Hematopoietic multipotent progenitor cell treated with erythropoietin and hydrocortisone succinate and interleukin-3 and kit ligand, for 17 days (in vitro differentiated cells): ENCODE measurements at regions not wholly inside any gene's neighbourhood (a gene's known extent, or its start where the extent isn't known, plus 50 kb on each side); places are given as distances from the start of the nearest gene placed in this dataset.

ENCODE experiments used
- DNase-seq: peaks from one replicate; pipeline ENCODE4 v3.0.0-alpha.2; 2015; ENCODE audit warnings: low spot score

DNA sequence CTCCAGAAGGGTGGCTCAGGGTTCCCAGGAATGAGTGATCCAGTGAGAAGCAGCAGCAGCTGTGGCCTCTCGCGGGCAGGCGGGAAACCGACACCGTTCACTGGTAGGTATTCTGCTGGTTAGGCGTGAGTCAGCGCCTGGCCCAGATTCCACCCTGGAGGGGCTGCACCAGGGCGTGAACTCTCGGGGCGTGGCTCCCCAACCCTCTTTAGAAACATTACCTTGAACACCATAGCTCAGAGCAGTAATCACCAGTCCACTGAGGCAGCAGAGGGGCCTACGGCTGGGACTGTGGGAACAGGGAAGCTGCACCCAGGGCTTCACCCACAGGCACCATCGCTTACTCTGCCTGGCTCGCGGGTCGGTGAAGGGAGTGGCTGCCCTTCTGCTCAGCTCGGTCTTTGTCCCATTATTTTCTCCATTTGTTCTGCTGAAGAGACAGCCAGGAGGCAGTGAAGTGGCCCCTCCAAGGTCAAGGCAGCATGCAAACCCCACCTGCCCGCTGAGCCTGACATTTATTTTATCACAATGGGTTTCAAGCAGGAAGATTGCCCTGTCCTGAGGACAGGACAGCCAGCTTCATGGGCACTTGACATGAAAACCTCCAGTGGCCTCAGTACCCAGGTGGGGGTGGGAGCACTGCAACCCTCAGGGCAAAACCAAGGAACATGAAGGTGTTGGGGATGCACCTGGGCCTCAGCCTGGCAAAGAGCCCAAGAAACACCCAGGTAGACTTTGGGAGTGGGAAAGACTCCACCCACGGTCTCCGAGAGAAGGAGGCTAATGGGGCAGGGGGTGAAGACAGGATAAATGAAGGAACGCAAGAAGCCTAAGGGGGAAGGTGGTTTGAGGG lies 51.0 kb upstream of the CD93 start:
- DNase-seq, result no peak

DNA sequence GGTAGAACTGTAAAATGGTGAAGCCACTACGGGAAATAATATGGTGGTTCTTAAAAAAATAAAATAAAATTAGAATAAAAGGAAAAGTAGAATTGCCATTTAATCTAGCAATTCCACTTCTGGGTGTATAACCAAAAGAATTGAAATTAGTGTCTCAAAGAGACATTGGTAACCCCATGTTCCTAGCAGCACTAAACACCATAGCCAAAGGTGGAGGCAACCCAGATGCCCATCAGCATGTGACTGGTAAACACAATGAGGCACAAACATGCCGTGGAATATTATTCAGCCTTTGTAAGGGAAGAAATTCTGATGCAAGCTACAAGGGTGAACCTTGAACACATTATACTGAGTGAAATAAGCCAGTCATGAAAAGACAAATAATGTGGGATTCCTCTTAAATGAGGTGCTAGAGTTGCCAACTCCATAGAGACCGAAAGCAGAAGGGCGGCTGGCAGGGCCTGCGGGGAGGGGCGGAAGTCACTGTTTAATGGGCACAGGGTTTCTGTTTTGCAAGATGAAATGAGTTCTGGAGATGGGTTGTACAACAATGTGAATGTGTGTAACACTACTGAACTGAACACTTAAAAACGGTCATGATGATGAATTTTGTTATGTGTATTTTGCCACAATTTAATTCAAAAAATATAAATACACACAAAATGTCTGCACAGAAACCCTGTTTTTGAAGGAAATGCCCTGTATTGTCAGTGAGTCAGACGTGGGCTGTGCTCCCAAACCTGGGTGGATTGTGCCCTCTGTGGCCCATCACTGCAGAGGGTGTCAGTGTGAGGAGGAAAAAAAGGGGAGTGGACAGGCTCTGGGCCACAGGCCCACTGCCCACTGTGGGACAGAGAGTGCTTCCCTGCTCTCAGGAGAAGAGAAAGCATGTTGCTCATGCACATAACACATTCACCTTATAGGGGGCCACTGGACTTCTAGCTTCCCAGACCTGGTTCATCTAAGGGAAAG lies 49.6 kb upstream of the CD93 start:
- DNase-seq, result no peak
